Osteoblast (primary cell): ENCODE measurements at regions not wholly inside any gene's neighbourhood (a gene's known extent, or its start where the extent isn't known, plus 50 kb on each side); places are given as distances from the start of the nearest gene placed in this dataset.
"Not testable (repeated sequence)": the region's sequence is repeated elsewhere in the genome, so short reads cannot be mapped to it uniquely, and the experiment has no call there.

Experiments used
- DNase-seq: peaks from one replicate; pipeline ENCODE4 v3.0.0; 2011; ENCODE audit warnings: low spot score, mixed read lengths; ENCODE audit not compliant: insufficient read length; ENCODE audit errors: missing footprints
- H2AFZ ChIP-seq: 2 replicates; pipeline ENCODE4 v1.6.0; 2011; ENCODE audit warnings: mild to moderate bottlenecking, low read length
- H3K27ac ChIP-seq: 2 replicates; pipeline ENCODE4 v1.5.1; 2011; ENCODE audit warnings: mild to moderate bottlenecking, low read depth, low read length, moderate library complexity
- H3K27me3 ChIP-seq: 2 replicates; pipeline ENCODE4 v1.6.0; 2012; ENCODE audit warnings: mild to moderate bottlenecking, control low read depth, inconsistent platforms, low read length, moderate library complexity; ENCODE audit not compliant: insufficient read depth
- H3K36me3 ChIP-seq: 2 replicates; pipeline ENCODE4 v1.5.1; 2011; ENCODE audit warnings: mild to moderate bottlenecking, low read length, control low read depth, moderate library complexity; ENCODE audit not compliant: insufficient read depth
- H3K4me1 ChIP-seq: 2 replicates; pipeline ENCODE4 v1.5.1; 2011; ENCODE audit warnings: mild to moderate bottlenecking, low read length, control low read depth, moderate library complexity; ENCODE audit not compliant: insufficient read depth
- H3K4me2 ChIP-seq: 2 replicates; pipeline ENCODE4 v1.6.0; 2011; ENCODE audit warnings: mild to moderate bottlenecking, low read length; ENCODE audit not compliant: insufficient read depth
- H3K4me3 ChIP-seq: fragments of 200-600 bp; sonication (generic); 3 replicates; pipeline ENCODE4 v1.5.1; 2012; ENCODE audit warnings: mild to moderate bottlenecking, low read length, inconsistent platforms; ENCODE audit not compliant: insufficient read depth
- H3K79me2 ChIP-seq: 2 replicates; pipeline ENCODE4 v1.6.0; 2012; ENCODE audit warnings: mild to moderate bottlenecking, low read length, control low read depth, inconsistent platforms; ENCODE audit not compliant: insufficient read depth
- H3K9me3 ChIP-seq: 2 replicates; pipeline ENCODE4 v1.5.1; 2011; ENCODE audit warnings: low read depth, low read length, control low read depth
- H4K20me1 ChIP-seq: 2 replicates; pipeline ENCODE4 v1.6.0; 2012; ENCODE audit warnings: mild to moderate bottlenecking, low read length, control low read depth; ENCODE audit not compliant: insufficient read depth

GRCh38 chr1:121036792-121037191 is 147.2 kb downstream of the PPIAL4A start:
- H3K4me2 ChIP-seq, H3K4me1 ChIP-seq, H4K20me1 ChIP-seq, H3K79me2 ChIP-seq, H3K4me3 ChIP-seq, DNase-seq, H2AFZ ChIP-seq, H3K36me3 ChIP-seq, H3K27ac ChIP-seq, H3K9me3 ChIP-seq, H3K27me3 ChIP-seq: not testable (repeated sequence)

GRCh38 chr1:121040974-121041373 is 143.2 kb downstream of the FAM72B start:
- H2AFZ ChIP-seq, DNase-seq, H3K79me2 ChIP-seq, H3K36me3 ChIP-seq, H3K27me3 ChIP-seq, H3K27ac ChIP-seq, H4K20me1 ChIP-seq, H3K4me1 ChIP-seq, H3K4me3 ChIP-seq, H3K9me3 ChIP-seq, H3K4me2 ChIP-seq: not testable (repeated sequence)

GRCh38 chr1:121041497-121041896 is 142.6 kb downstream of the FAM72B start:
- not testable (repeated sequence) for H3K9me3 ChIP-seq, H3K27me3 ChIP-seq, H3K27ac ChIP-seq, H4K20me1 ChIP-seq, H3K4me2 ChIP-seq, H3K4me3 ChIP-seq, H3K36me3 ChIP-seq, H2AFZ ChIP-seq, H3K4me1 ChIP-seq, H3K79me2 ChIP-seq, DNase-seq

GRCh38 chr1:121042882-121043281 is 141.3 kb downstream of the FAM72B start:
- H3K27me3 ChIP-seq, H3K4me2 ChIP-seq, H3K36me3 ChIP-seq, H3K79me2 ChIP-seq, H3K27ac ChIP-seq, H4K20me1 ChIP-seq, DNase-seq, H2AFZ ChIP-seq, H3K4me1 ChIP-seq, H3K4me3 ChIP-seq, H3K9me3 ChIP-seq: not testable (repeated sequence)

- H3K27ac ChIP-seq, H3K79me2 ChIP-seq, DNase-seq, H3K36me3 ChIP-seq, H3K27me3 ChIP-seq, H3K4me3 ChIP-seq, H2AFZ ChIP-seq, H3K9me3 ChIP-seq, H3K4me2 ChIP-seq, H3K4me1 ChIP-seq, H4K20me1 ChIP-seq: not testable (repeated sequence)
Measured at GRCh38 chr1:121048293-121048752, 135.8 kb downstream of the FAM72B start.

- H3K27me3 ChIP-seq, H3K9me3 ChIP-seq: not testable (repeated sequence)
Measured at GRCh38 chr1:121048769-121049443, 135.2 kb downstream of the FAM72B start.

GRCh38 chr1:121050097-121050496 is 134.0 kb downstream of the FAM72B start:
- H3K4me3 ChIP-seq, H3K79me2 ChIP-seq, H3K4me2 ChIP-seq, H4K20me1 ChIP-seq, H3K36me3 ChIP-seq, H3K9me3 ChIP-seq, H2AFZ ChIP-seq, H3K27ac ChIP-seq, H3K27me3 ChIP-seq, H3K4me1 ChIP-seq, DNase-seq: not testable (repeated sequence)

More at GRCh38 chr1:121048769-121049443, 135.2 kb downstream of the FAM72B start:
- not testable (repeated sequence) for H3K36me3 ChIP-seq, H4K20me1 ChIP-seq, H3K4me3 ChIP-seq, DNase-seq, H3K79me2 ChIP-seq, H2AFZ ChIP-seq, H3K27ac ChIP-seq, H3K4me2 ChIP-seq, H3K4me1 ChIP-seq

- H3K4me1 ChIP-seq, H3K27ac ChIP-seq, H4K20me1 ChIP-seq, H3K9me3 ChIP-seq, H3K27me3 ChIP-seq, H3K79me2 ChIP-seq, H3K4me2 ChIP-seq, H3K4me3 ChIP-seq, DNase-seq, H2AFZ ChIP-seq, H3K36me3 ChIP-seq: not testable (repeated sequence)
Measured at GRCh38 chr1:121051161-121051790, 132.9 kb downstream of the FAM72B start.

GRCh38 chr1:121052081-121052660 is 132.0 kb downstream of the FAM72B start:
- not testable (repeated sequence) for H3K4me2 ChIP-seq, H3K4me1 ChIP-seq, H3K4me3 ChIP-seq, H2AFZ ChIP-seq, H3K79me2 ChIP-seq, H3K27me3 ChIP-seq, H3K9me3 ChIP-seq, H3K36me3 ChIP-seq, H4K20me1 ChIP-seq, DNase-seq, H3K27ac ChIP-seq
